HCT116 (cell line): ENCODE measurements at regions not wholly inside any gene's neighbourhood (a gene's known extent, or its start where the extent isn't known, plus 50 kb on each side); places are given as distances from the start of the nearest gene placed in this dataset.
"Not testable (repeated sequence)": the region's sequence is repeated elsewhere in the genome, so short reads cannot be mapped to it uniquely, and the experiment has no call there.

ENCODE experiments used
- CTCF ChIP-seq, 3 experiments: fragments of 200-600 bp in 1 of 3; sonication (generic) in 1 of 3; IDR thresholded peaks in 2 of 3; conservative IDR thresholded peaks in 1 of 3; 2 replicates each; pipeline ENCODE4 v1.5.1; 2012 to 2017; ENCODE audit warnings: low read depth in 2 of 3, low read length in 2 of 3, antibody characterized with exemption in 1 of 3, borderline replicate concordance in 1 of 3, control low read depth in 1 of 3, mild to moderate bottlenecking in 1 of 3, mixed read lengths in 1 of 3, mixed run types in 1 of 3, moderate library complexity in 1 of 3; ENCODE audit not compliant: insufficient read depth in 1 of 3
- EZH2phosphoT487 ChIP-seq: fragments of 200-600 bp; IDR thresholded peaks from 2 replicates; pipeline ENCODE4 v1.6.1; 2018; ENCODE audit warnings: antibody characterized with exemption, borderline replicate concordance
- JUND ChIP-seq: IDR thresholded peaks from 2 replicates; pipeline ENCODE4 v1.6.1; 2012
- POLR2A ChIP-seq: IDR thresholded peaks from 2 replicates; pipeline ENCODE4 v1.7.0; 2011; ENCODE audit warnings: borderline replicate concordance; ENCODE audit not compliant: insufficient read depth, insufficient read length; ENCODE audit errors: extremely low read depth
- POLR2AphosphoS5 ChIP-seq: IDR thresholded peaks from 2 replicates; pipeline ENCODE4 v1.6.1; 2011; ENCODE audit warnings: mild to moderate bottlenecking, low read depth, low read length, moderate library complexity
- RAD21 ChIP-seq: IDR thresholded peaks from 2 replicates; pipeline ENCODE4 v1.6.1; 2012; ENCODE audit warnings: low read depth, mild to moderate bottlenecking
- SP1 ChIP-seq: IDR thresholded peaks from 2 replicates; pipeline ENCODE4 v1.6.1; 2012; ENCODE audit warnings: low read depth
- SRF ChIP-seq: IDR thresholded peaks from 2 replicates; pipeline ENCODE4 v1.6.1; 2012; ENCODE audit warnings: low read depth
- YY1 ChIP-seq: IDR thresholded peaks from 2 replicates; pipeline ENCODE4 v1.6.1; 2011; ENCODE audit warnings: low read length, low read depth, moderate library complexity, mild to moderate bottlenecking; ENCODE audit not compliant: insufficient replicate concordance; ENCODE audit errors: extremely low read depth
- ZNF274 ChIP-seq: fragments of 200-500 bp; sonication (Bioruptor generic); IDR thresholded peaks from 2 replicates; pipeline ENCODE4 v1.6.1; 2014; ENCODE audit warnings: mild to moderate bottlenecking, low read depth, low read length, inconsistent platforms
- TF ChIP-seq, protein P1 (sequence below): IDR thresholded peaks from 2 replicates; pipeline ENCODE4 v1.6.1; 2012
- TF ChIP-seq, protein P2 (sequence below): IDR thresholded peaks from 2 replicates; pipeline ENCODE4 v1.6.1; 2012

DNA sequence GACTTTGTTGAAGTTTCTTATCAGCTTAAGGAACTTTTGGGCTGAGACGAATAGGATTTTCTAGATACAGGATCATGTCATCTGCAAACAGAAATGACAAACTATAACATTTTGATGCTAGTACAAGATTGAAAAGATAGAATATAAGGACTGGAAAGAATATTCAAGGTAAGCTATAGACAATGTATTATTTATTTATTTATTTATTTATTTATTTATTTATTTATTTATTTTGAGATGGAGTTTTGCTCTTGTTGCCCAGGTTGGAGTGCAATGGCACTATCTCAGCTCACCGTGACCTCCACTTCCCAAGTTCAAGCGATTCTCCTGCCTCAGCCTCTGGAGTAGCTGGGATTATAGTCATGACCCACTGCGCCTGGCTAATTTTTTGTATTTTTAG, 125.0 kb downstream of the OTOR start:
- TF ChIP-seq CTCF (IDR thresholded peaks at IDR 0.05 in 2 of 3, conservative IDR thresholded peaks at IDR 0.05 in 1 of 3; ENCODE audit: borderline replicate concordance in 1 of 3, insufficient read depth in 1 of 3, low read depth in 2 of 3, low read length in 2 of 3); JUND; ZNF274; EZH2phosphoT487; POLR2AphosphoS5; YY1; POLR2A; RAD21; SP1; SRF: not testable (repeated sequence)
- TF ChIP-seq, protein P1, sequence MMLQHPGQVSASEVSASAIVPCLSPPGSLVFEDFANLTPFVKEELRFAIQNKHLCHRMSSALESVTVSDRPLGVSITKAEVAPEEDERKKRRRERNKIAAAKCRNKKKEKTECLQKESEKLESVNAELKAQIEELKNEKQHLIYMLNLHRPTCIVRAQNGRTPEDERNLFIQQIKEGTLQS = not testable (repeated sequence)
- TF ChIP-seq, protein P2, sequence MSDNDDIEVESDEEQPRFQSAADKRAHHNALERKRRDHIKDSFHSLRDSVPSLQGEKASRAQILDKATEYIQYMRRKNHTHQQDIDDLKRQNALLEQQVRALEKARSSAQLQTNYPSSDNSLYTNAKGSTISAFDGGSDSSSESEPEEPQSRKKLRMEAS = not testable (repeated sequence)
